GM21447 (cell line): ENCODE measurements at regions not wholly inside any gene's neighbourhood (a gene's known extent, or its start where the extent isn't known, plus 50 kb on each side); places are given as distances from the start of the nearest gene placed in this dataset.
A peak's percentile ranks its signal among the peaks of the same experiment; 100 is the strongest.

Source experiments
- ATAC-seq: cut with Tn5 transposase; IDR thresholded peaks from one replicate; pipeline ENCODE4 v1.9.1; 2021; ENCODE audit not compliant: unreplicated experiment

- no peak for ATAC-seq
These were observed 232.4 kb upstream of the AMIGO2 start for GRCh38 chr12:47312147-47312546.

GRCh38 chr12:47311568-47311967 lies 231.8 kb upstream of the AMIGO2 start:
- no peak for ATAC-seq

DNA sequence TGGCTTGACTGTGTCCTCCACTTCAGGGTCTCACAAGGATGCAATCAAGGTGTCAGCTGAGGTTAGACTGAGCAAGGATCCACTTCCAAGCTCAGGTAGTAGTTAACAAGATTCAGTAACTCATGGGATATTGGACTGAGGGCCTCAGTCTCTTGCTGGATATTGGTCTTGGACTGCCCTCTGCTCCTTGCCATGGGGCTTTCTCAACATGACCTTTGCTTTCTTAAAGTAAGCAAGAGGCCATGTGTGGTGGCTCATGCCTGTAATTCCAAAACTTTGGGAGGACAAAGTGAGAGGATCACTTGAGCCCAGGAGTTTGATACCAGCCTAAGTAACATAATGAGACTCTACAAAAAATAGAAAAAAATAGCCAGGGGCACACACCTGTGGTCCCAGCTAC lies 231.3 kb upstream of the AMIGO2 start:
- ATAC-seq: no peak

GRCh38 chr12:47308672-47309071 lies 228.9 kb upstream of the AMIGO2 start:
- ATAC-seq: no peak

DNA sequence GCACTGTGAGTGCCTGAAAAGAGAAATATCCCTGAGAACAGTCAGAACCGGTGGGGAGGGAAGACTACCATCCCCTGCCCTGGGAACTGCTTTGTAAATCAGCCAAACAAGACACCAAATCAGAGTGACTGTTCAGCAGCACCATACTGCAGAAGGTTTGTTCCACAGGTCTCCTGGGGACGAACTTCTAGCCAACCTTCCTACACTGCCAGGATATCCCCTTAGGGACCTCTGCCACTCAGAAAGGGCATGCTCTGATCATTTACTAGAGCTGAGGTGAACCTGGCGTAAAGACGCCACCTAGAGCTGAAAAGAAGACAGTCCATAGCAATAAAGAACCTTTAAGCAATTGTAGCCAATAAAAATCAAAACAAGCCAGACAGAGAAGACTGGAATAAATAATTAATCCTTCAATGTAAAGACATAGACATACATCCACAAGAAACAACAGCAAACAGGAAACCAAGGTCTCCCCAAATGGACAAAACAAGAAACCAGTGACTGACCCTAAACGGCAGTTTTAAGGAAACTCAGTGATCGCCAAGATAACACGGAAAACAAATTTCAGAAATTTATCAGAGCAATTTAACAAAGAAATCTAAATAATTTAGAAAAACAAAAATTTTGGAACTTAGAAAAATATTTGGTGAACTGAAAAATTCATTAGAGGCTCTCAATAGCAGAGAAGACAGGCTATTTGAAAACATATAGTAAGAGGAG lies 228.1 kb upstream of the AMIGO2 start:
- ATAC-seq: peak; percentile 72

- ATAC-seq: peak; percentile 10
These were observed 227.3 kb upstream of the AMIGO2 start for GRCh38 chr12:47306773-47307679.

- ATAC-seq: no peak
These were observed 226.4 kb upstream of the AMIGO2 start for GRCh38 chr12:47306130-47306529.

DNA sequence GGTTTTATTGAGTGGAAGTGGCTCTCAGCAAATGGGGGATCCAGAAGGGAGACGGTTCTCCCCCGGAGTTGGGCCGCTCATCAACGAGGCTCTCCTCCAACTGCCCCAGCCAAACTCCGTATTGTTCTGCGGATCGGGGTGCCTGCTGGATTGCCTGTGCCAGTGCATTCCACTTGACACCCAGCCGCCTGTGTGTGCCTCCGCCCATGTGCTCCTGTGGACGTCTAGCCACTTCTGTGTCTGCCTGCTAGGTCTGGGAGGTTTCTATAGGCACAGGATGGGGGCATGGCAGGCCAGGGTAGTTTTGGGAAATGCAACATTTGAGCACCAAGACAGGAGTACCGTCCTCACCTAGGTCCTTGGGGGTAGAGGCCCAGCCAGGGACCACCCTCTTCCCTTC lies 225.7 kb upstream of the AMIGO2 start:
- no peak for ATAC-seq

DNA sequence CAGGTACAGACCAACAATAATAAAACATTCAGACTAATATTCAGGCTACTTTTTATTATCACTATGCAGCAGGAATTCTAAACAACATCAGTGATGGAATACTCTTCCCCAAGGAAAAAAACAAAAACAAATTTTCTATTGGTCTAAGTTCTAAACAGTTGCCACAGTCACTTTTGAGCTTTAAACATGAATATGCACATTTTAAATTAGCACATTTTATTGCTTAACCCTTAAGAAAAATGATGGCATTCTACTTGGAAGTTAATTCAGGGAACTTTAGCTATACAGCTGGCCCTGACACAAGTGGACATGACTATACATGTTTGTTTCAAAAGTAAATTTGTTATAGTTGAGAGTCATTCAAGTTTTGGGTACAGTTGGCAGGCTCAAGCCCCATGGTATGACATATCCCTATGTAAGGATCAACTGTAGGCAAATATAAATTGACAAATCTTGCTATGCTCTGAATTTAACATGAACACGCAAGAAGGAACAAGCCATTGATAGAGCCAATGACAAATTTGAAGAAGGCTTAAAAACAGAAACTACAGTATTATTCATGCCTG lies 224.3 kb upstream of the AMIGO2 start:
- ATAC-seq: no peak

DNA sequence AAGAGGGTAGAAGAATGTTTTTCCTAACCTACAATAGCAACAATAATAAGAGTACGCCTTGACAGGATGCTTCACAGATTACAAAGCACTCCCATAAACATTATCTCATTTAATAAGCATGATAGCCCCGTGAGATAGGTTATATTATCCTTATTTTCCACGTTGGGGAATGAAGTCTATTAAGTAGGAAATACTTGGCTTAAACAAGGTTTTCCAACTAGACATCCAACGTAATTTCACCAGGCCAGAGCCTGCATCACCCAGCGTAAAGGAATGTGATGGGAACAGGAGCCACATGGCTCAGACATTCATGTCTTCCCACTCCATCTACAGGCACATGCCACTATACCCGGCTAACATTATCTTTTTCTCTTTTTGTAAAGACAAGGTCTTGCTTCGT lies 223.4 kb upstream of the AMIGO2 start:
- no peak for ATAC-seq

DNA sequence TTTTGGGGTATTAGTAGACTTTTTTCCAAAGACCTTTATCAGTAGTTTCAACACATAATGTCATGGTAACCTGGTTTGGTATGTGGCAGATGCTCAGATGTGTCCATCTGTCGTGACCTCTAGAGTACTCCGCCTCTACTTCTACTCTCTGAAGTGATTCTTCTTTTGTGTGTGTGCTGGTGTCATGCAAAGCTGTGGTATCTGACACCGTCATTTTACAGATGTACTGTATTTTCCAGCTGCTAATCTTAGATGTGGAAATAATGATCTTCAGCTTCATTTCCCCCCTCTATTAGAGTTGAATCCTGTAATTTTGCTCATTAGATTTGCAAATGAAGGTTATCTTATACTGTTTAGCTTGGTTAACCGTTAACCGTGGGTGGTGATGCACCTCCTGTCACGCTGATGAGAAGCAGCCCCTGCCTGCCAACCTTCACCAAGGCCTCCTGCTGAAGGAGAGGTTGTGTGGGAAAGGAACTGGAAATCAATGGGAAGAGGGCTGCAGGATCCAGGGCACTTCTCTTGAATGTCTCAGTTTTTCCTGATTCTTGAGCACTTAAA lies 222.4 kb upstream of the AMIGO2 start:
- peak; percentile 55 for ATAC-seq

DNA sequence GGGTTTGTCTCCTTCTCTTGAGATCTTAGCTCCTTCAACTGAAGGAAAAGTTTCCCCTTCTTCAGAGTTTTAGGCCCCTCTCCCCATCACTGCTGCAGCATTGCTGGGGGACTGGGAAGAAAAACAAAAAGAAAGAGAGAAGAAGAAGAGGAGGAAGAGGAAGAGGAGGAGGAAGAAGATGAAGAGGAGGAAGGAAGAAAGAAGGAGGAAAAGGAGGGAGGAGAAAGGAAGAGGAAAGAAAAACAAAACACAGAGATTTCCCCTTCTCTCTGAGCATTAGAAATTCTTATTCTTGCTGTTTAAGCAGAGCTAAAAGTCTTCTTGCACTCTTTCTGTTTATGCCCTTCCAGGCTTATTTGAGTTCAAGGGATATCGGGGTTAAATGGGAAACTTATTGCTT lies 219.8 kb upstream of the AMIGO2 start:
- ATAC-seq: no peak

DNA sequence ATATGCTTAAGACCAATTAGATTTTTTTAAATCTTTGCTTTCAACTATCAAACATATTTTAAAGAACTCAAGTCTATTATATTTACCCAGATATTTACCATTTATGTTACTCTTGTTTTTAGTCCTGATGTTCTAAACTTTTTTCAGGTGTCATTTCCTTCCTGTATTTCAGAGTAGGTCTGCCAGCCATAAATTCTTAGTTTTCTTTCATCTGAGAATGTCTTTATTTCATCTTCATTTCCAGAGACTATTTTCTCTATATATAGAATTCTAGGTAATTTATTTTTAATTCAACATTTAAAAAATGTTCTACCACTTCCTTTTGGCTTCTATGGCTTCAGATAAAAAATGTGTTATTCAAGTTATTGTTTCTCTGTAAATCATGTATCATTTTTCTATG lies 218.2 kb upstream of the AMIGO2 start:
- no peak for ATAC-seq

- ATAC-seq: no peak
These were observed 217.1 kb upstream of the AMIGO2 start for GRCh38 chr12:47296828-47297227.

GRCh38 chr12:47293406-47293805 lies 213.6 kb upstream of the AMIGO2 start:
- no peak for ATAC-seq

DNA sequence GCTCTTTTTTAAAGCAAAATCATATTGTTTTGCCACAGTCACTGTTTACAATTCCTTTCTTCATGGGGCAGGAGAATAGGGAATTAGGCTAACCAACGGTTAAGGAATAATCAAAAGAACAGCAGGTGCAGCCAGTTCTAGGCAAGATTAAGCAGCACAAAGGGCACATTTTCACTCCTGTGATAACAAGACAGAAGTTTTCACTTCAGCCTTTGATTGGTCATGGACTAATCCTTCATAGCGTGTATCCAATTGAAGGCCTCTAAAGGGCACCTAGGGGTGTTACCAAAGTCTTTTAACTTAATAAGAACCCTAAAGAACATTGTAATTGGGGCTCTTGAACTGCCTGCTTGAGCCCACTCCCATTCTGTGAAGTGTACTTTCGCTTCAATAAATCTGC lies 206.9 kb upstream of the AMIGO2 start:
- no peak for ATAC-seq
